Amniotic stem cell (primary cell): ENCODE measurements at regions not wholly inside any gene's neighbourhood (a gene's known extent, or its start where the extent isn't known, plus 50 kb on each side); places are given as distances from the start of the nearest gene placed in this dataset.

Source experiments
- DNase-seq: peaks from one replicate; lab custom pipeline; 2025; lab: John Stamatoyannopoulos, UW

DNA sequence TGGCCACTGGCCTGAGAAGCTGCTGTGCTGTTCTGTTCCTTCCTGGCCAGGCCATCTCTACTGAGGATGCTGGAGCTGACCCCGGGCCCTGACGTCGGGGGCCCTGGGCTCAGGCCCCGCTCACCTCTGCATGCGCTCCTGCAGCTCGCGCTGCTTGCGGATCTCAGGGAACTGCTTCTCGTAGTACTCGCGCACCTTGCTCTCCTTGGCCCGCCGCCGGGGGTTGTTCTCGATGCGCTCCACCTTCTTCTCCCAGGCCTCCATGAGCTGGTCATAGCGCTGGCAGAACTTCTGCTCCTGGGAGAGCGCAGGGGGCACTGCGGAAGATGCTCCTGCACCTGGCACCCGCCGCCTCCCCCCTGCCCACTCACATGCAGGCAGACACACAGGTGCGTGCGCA, 135.6 kb downstream of the RFLNA start:
- DNase-seq, result no peak

DNA sequence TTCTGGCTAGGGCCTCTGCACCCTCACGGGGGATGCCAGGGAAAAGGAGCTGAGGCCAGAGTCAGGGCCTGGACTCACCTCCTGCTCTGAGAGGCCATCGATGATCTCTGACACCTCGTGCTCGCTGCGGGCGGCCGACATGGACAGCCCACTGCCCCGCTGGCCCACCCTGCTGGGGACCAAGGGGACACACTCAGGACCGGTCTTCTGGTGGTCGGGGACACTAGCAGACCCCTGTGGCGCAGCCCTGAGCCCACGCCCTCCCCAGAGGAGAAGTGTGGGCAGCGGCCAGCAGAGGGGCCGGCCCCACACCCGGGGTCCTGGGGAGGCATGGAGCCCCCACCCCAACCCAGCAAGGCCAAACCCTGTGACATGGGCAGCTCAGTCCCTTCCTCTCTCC, 134.6 kb downstream of the RFLNA start:
- DNase-seq, result no peak

DNA sequence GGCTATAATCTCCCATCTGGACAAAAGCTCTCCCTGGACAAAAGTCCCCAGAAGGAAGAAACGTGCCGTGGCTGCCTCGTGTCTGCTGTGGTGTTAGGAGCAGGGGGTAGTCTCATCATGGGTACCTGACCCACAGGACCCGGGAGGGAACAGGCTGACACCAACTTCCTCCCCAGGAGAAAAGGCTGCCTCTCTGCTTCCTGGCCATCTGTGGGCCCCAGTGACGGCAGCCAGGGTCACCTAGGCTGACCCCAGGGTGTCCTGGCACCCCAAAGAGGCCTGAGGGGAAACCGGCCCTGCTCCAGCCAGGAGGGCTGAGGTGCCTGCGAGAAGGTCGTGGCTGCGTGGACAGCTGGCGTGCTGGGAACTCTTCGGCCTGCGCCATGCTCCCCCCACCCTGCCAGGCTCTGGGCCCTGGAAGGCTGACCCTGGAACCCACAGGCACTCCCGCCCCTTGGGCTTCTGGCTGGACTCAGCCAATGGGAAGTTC, 133.9 kb downstream of the RFLNA start:
- no peak for DNase-seq

DNA sequence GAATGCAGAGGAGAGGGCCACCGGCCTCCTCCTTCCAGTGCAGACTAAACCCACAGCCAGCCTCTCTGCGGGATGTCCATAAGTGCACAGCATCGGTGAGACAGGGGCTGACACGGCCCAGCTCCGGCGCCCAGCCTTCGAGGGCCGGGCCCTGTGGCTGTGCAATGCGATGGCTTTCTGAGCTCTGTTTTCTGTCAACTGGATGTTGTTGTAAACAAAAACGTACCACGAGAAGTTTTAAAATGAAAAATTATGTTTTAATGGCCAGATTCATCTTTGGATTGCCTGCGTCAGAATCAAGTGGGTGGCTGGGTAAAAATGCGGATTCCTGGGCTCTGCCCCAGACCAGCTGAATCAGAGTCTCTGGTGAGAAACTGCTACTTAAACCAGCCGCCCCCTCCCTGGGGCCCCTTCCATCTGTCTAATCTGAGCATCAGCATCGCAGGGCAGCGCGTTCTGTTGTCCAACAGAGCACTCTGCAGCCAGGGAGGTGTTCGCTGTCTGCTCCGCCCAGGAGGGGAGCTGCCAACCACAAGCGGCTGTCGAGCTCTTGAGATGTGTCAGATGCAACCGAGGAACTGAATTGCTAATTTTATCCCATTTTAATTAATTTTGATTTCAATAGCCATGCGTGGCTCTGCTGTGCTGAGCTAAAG, 133.4 kb downstream of the RFLNA start:
- peak; percentile 10 for DNase-seq

GRCh38 chr12:124426594-124427555, 132.0 kb downstream of the RFLNA start:
- DNase-seq, result no peak

- DNase-seq, result no peak
These were observed 130.8 kb downstream of the RFLNA start for GRCh38 chr12:124425667-124426066.

DNA sequence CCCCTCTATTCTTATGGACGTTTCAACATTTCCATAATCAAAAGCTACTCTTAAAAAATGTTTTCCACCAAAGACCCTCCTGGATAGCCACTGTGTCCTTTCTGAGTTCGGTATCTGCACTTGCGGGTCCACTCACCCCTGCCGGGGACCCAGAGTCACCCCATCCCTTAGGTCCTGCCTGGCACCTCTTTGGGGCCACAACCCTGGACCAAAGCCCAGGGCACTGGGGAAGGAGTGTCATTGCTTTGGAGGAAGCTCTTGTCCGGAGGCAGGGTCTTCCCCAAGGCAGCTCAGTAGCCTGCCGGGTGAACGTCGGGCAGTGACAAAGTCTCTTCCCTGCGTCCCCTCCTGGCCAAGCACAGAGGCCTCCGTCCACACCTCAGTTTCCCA, 129.6 kb downstream of the RFLNA start:
- no peak for DNase-seq

- no peak for DNase-seq
These were observed 129.0 kb downstream of the RFLNA start for GRCh38 chr12:124423761-124424515.

DNA sequence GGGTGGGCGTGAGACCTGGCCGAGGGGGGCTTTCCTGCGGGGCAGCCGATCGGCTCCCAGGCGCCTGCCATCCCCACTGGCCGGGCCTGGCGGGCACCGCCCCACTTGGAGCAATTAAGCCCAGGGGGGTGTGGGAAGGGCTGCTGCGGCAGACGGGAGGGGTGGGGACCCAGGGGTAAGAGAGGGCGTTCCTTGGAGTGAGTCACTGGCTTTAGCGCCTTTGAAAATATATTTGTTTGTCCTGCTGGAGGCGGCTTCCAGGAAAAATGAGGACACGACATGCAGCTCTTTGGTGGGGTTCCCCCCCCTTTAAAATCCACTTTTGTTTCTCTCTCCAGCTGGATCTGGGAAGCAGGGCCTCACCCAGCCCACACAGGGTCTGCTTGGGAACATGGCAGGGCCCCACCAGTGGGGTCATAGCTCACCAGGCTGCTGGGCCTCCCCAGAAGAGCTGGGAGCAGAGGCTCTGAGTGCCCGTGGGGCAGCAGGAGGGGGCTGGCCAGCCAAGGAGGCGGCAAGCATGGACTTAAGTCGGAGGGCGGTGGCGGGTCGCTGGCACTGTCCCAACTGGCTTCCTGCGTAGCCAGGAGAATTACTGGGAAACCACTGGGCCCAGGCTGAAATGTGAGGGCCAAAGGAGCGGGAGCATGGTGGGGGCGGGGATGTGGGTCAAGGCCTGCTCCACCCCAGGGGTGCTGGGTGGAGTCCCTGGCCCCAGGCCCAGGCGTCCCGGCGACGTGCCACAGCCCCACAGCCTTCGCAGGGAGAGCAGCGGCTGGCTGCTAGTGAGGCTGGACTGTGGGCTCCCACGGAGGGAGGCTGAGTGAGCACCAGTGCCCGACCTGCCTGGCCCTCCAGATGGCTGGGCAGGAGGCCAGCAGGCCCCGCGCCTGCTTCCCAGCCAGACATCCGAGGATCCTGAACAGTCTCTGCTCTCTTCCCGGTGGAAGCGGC, 128.0 kb downstream of the RFLNA start:
- DNase-seq, result peak; percentile 84

- DNase-seq, result no peak
These were observed 127.3 kb downstream of the RFLNA start for GRCh38 chr12:124422142-124422569.

DNA sequence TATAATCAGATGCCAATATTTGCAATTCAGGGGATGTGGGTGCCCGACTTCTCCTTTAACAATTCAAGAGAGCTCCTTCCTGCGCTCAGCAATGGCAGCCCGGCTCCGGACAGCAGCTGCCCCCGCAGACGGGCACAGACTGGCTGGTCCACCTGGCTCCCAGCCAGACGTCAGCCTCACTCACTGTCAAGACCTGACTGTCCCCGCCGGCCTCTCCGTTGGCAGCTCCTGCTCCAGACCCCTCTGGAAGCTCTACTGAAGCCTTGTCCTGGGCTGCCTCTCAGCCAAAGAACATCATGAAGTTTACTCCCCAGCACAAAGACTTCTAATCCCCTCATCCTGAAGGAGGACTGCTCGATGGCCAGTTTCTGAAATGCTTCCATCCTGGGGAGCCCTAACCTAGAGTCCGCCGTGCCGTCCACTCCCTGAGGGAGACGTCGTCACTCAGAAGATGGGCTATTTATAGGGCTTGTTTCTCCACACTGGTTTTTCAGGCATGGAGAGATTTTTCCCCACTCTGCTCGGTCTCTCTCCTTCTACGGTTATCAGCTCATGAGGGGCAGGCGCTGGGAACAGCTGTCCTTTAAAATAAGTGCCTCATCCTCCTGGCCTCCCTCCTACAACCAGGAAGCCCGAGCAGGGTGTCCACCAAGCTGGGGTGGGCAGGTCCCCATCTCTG, 126.2 kb downstream of the RFLNA start:
- DNase-seq, result no peak

DNA sequence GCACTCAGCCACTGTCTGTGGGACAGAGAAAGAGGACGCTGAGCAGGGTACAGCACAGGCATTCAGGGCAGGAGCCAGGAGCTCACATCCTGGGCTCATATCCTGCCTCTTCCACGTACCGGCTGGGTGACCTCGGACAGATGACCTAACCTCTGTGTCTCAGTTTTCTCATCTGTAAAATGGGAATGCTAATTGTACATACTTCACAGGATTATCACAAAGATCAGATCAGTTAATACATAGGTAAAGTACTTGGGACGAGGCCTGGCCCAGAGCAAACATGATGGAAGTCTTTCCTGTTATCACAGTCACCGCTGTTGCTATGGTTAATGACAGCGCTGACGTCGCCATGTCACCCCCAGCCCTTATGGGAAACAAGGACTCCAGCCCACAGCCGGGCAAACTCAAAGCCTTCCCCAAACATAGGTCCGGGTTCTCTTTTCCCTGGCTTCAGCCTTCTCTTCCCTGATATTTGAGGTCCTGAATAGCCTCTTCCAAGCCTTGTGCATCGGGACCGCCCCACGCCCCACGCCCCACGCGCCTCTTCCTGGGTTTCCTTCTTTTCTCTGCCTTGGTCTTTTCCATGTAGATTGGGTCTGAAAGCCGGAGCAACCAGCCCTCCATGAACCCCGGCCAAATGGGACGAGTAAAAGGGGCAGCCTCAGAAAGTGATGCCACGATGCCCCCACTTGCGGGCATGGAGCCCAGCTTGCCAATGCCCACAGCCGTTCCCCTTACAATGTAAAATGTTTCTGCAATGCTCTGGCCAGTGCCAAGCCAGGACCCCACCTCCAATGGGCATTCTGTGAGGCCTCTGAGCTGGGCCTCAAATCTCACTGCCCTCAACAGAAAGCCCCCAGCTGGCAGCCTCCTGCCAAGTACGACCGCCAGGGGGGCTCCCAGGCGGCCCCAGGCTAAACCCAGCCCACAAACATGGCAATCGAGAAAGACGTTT, 125.4 kb downstream of the RFLNA start:
- no peak for DNase-seq

- DNase-seq, result no peak
These were observed 124.6 kb downstream of the RFLNA start for GRCh38 chr12:124419292-124420040.

DNA sequence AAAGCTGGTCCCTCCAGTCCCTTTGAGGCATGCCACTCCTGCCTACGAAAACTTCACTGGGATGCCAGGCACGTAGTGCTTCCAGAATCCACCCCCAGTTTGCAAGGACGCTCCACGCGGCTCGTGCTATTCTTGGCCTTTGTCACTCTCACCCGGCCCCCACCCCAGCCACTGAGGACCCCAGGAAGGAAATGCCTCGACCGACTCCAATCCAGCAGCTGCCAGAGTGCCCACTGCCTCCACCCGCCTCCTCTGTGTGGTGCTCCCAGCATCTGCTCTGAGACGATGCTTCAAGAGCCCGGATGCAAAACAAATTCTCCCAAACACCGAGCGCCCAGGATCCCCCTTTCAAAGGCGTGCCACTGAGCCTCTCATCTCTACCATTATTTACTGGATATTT, 123.9 kb downstream of the RFLNA start:
- DNase-seq, result no peak

- DNase-seq, result no peak
These were observed 123.3 kb downstream of the RFLNA start for GRCh38 chr12:124418156-124418555.

DNA sequence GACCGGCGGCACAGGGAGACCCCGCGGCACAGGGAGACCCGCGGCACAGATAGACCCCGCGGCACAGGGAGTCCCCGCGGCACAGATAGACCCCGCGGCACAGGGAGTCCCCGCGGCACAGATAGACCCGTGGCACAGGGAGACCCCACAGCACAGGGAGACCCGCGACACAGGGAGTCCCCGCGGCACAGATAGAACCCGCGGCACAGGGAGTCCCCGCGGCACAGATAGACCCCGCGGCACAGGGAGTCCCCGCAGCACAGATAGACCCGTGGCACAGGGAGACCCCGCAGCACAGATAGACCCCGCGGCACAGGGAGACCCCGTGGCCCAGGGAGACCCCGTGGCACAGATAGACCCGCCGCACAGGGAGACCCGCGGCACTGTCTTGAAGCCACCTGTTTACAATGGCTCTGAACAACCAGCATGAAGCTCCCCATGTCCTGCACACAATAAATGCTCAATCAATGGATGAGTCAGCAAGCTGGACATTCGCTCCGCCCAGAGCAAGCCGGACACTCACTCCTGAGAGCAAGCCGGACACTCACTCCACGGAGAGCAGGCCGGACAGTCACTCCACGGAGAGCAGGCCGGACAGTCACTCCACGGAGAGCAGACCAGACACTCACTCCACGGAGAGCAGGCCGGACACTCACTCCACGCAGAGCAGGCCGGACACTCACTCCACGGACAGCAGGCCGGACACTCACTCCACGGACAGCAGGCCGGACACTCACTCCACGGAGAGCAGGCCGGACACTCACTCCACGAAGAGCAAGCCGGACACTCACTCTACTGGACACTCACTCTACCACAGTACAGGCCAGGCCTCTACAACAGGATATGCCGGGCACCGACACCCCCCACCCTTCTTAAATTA, 121.9 kb downstream of the RFLNA start:
- DNase-seq, result no peak

DNA sequence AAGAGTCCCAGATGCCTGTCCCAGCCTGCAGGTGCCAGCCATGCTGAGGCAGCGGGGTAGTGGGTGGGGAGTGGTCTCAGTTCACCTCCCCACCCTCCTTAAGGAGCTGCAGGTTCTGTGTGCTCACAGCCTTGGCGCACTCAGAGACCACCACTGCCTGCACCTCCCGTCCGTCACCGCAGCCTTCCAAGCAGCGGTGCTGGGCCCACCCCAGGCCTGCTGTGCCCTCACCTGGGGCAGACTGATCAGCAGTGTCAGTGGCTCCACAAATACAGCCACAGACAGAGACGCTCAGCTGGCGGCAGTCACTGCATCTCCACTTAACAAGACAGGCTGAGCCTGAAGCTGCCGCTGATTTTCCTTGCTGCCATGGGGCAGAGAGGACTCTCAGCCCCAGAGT, 120.2 kb downstream of the RFLNA start:
- no peak for DNase-seq

GRCh38 chr12:124413915-124414314, 119.0 kb downstream of the RFLNA start:
- DNase-seq, result no peak
